ENCODE measurements at regions not wholly inside any gene's neighbourhood (a gene's known extent, or its start where the extent isn't known, plus 50 kb on each side); places are given as distances from the start of the nearest gene placed in this dataset.

DNA sequence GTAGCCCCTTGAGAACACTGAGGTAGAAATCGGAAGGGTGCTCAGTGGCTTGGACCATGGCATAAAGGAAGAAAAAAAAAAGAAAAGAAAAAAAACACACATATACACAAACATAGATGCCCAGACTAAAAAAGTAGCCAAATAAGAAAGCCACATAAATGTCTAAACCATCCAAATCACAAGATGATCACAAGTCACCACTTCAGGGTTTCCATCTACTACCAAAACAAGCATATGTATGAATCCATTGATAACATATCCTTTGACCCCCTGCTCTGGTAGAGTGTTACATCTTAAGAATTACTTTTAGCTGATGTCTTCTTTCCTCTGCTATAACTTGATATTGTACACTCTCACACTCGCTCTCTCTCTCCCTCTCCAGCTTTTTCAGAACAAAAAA, 245.9 kb downstream of the AHR start:
- TF ChIP-seq SMC3 (IDR thresholded peaks at IDR 0.05) (no peak), ZFP36 (IDR thresholded peaks at IDR 0.05; ENCODE audit: borderline replicate concordance, partially characterized antibody) (no peak), CTCF (IDR thresholded peaks at IDR 0.05) (no peak), MAX (IDR thresholded peaks at IDR 0.05) (no peak), ESRRA (IDR thresholded peaks at IDR 0.05; ENCODE audit: borderline replicate concordance, low read length) (no peak), PBX3 (IDR thresholded peaks at IDR 0.05) (no peak), RFX5 (IDR thresholded peaks at IDR 0.05) (no peak), MYC (IDR thresholded peaks at IDR 0.05; ENCODE audit: borderline replicate concordance, low read length) (no peak), CBX8 (IDR thresholded peaks at IDR 0.05) (no peak), POLR2A (IDR thresholded peaks at IDR 0.05; ENCODE audit: low read length) (no peak), REST (IDR thresholded peaks at IDR 0.05) (no peak)
